Endothelial cell (in vitro differentiated cells): ENCODE measurements at regions not wholly inside any gene's neighbourhood (a gene's known extent, or its start where the extent isn't known, plus 50 kb on each side); places are given as distances from the start of the nearest gene placed in this dataset.

Source experiments
- DNase-seq: peaks from one replicate; pipeline ENCODE4 v3.0.0; 2021; ENCODE audit warnings: low spot score
- H3K27ac Mint-ChIP-seq: one replicate; pipeline ENCODE4 v1.8.0; 2021; ENCODE audit warnings: mixed read lengths, inconsistent platforms; ENCODE audit not compliant: unreplicated experiment
- H3K27me3 Mint-ChIP-seq: one replicate; pipeline ENCODE4 v1.8.0; 2021; ENCODE audit warnings: mild to moderate bottlenecking, moderate library complexity, mixed read lengths, inconsistent platforms; ENCODE audit not compliant: unreplicated experiment
- H3K36me3 Mint-ChIP-seq: one replicate; pipeline ENCODE4 v1.8.0; 2021; ENCODE audit warnings: mild to moderate bottlenecking, low read depth, mixed read lengths, inconsistent platforms; ENCODE audit not compliant: unreplicated experiment
- H3K4me1 Mint-ChIP-seq: one replicate; pipeline ENCODE4 v1.8.0; 2021; ENCODE audit warnings: mild to moderate bottlenecking, mixed read lengths, inconsistent platforms; ENCODE audit not compliant: unreplicated experiment
- H3K4me3 Mint-ChIP-seq: one replicate; pipeline ENCODE4 v1.8.0; 2021; ENCODE audit warnings: mild to moderate bottlenecking, mixed read lengths, inconsistent platforms; ENCODE audit not compliant: unreplicated experiment
- H3K9me3 Mint-ChIP-seq: one replicate; pipeline ENCODE4 v1.8.0; 2021; ENCODE audit warnings: mixed read lengths, inconsistent platforms; ENCODE audit not compliant: unreplicated experiment
- CTCF ChIP-seq: fragments of 200-600 bp; sonication (generic); IDR thresholded peaks from one replicate; pipeline ENCODE4 v1.5.0; 2021; ENCODE audit warnings: antibody characterized with exemption; ENCODE audit not compliant: unreplicated experiment

- Mint-ChIP-seq H3K9me3 (no peaks in the 10 kb centered on the region), H3K27me3 (no peaks in the 10 kb centered on the region), H3K4me3 (no peak overlapping the region), H3K4me1 (no peaks in the 10 kb centered on the region), H3K36me3 (no peaks in the 10 kb centered on the region), H3K27ac (no peak overlapping the region)
- no peak for DNase-seq
- no peak for TF ChIP-seq CTCF
Measured at GRCh38 chr2:144605231-144605840, 85.4 kb upstream of the ZEB2 start.

- H3K36me3 Mint-ChIP-seq, result no peaks in the 10 kb centered on the region
- no peak overlapping the region for H3K4me3 Mint-ChIP-seq
- H3K4me1 Mint-ChIP-seq, result no peaks in the 10 kb centered on the region
Measured at GRCh38 chr2:144603334-144603733, 83.4 kb upstream of the ZEB2 start.

GRCh38 chr2:144598906-144599305 is 79.0 kb upstream of the ZEB2 start:
- TF ChIP-seq CTCF, result no peak
- Mint-ChIP-seq H3K9me3 (no peaks in the 10 kb centered on the region), H3K4me1 (peaks cover 32% of the 10 kb centered on the region), H3K27me3 (no peaks in the 10 kb centered on the region), H3K36me3 (no peaks in the 10 kb centered on the region), H3K27ac (no peak overlapping the region), H3K4me3 (no peak overlapping the region)
- DNase-seq, result no peak

More at GRCh38 chr2:144603334-144603733, 83.4 kb upstream of the ZEB2 start:
- no peak for TF ChIP-seq CTCF
- Mint-ChIP-seq H3K27ac (no peak overlapping the region), H3K27me3 (no peaks in the 10 kb centered on the region), H3K9me3 (no peaks in the 10 kb centered on the region)
- DNase-seq, result no peak

GRCh38 chr2:144597894-144598593 is 78.1 kb upstream of the ZEB2 start:
- Mint-ChIP-seq H3K27me3 (no peaks in the 10 kb centered on the region), H3K27ac (no peak overlapping the region), H3K9me3 (no peaks in the 10 kb centered on the region), H3K36me3 (no peaks in the 10 kb centered on the region), H3K4me3 (no peak overlapping the region), H3K4me1 (peaks cover 37% of the 10 kb centered on the region)
- no peak for TF ChIP-seq CTCF
- no peak for DNase-seq

- DNase-seq, result no peak
- no peaks in the 10 kb centered on the region for H3K36me3 Mint-ChIP-seq
- H3K27ac Mint-ChIP-seq, result peak overlapping the region; percentile 77
- no peak for TF ChIP-seq CTCF
- H3K4me3 Mint-ChIP-seq, result no peak overlapping the region
- H3K27me3 Mint-ChIP-seq, result peaks cover under 1% of the 10 kb centered on the region
- H3K4me1 Mint-ChIP-seq, result peaks cover 39% of the 10 kb centered on the region
- H3K9me3 Mint-ChIP-seq, result no peaks in the 10 kb centered on the region
Measured at GRCh38 chr2:144597388-144597787, 77.5 kb upstream of the ZEB2 start.
